ENCODE measurements at regions not wholly inside any gene's neighbourhood (a gene's known extent, or its start where the extent isn't known, plus 50 kb on each side); places are given as distances from the start of the nearest gene placed in this dataset.

GRCh38 chr14:23861666-23862065 is 91.9 kb upstream of the DHRS4 start:
- TF ChIP-seq CTCF (IDR thresholded peaks at IDR 0.05) = no peak
- no peak for TF ChIP-seq EZH2 (IDR thresholded peaks at IDR 0.05; ENCODE audit: borderline replicate concordance, insufficient read depth, low read depth, low read length, poor library complexity, severe bottlenecking)

Measured in B cell (primary cell).